ENCODE measurements at regions not wholly inside any gene's neighbourhood (a gene's known extent, or its start where the extent isn't known, plus 50 kb on each side); places are given as distances from the start of the nearest gene placed in this dataset.

- no peaks in the 10 kb centered on the region for H3K27me3 ChIP-seq
- H3K4me3 ChIP-seq, result no peak overlapping the region
- 80 to 88% methylated on average over 3 of the region's 3 CpGs for WGBS, 2 donors
- ATAC-seq, result no peak
- H3K36me3 ChIP-seq (replicated peaks in 1 of 2; ENCODE audit: insufficient read depth in 1 of 2, low read depth in 2 of 2), result no peaks in the 10 kb centered on the region
- intact Hi-C loops (cut with DNase I), result no loop called here
- no peak for DNase-seq
- H3K4me1 ChIP-seq, result no peaks in the 10 kb centered on the region
- TF ChIP-seq POLR2A (IDR thresholded peaks at IDR 0.05) (no peak), CTCF (IDR thresholded peaks at IDR 0.05) (no peak)
- H3K9me3 ChIP-seq, result no peaks in the 10 kb centered on the region
- no peak overlapping the region for H3K27ac ChIP-seq
Observed at GRCh38 chr4:67375291-67375690, 170.0 kb downstream of the CENPC start.

GRCh38 chr4:67371615-67372014 lies 173.7 kb downstream of the CENPC start:
- intact Hi-C loops (cut with DNase I), result no loop called here
- H3K9me3 ChIP-seq, result no peaks in the 10 kb centered on the region
- no peak overlapping the region for H3K4me3 ChIP-seq
- TF ChIP-seq POLR2A (IDR thresholded peaks at IDR 0.05) (no peak), CTCF (IDR thresholded peaks at IDR 0.05) (no peak)
- no peak overlapping the region for H3K27ac ChIP-seq
- WGBS, 2 donors, result 66 to 69% methylated on average over 2 of the region's 2 CpGs
- H3K27me3 ChIP-seq, result no peaks in the 10 kb centered on the region
- no peaks in the 10 kb centered on the region for H3K36me3 ChIP-seq (replicated peaks in 1 of 2; ENCODE audit: insufficient read depth in 1 of 2, low read depth in 2 of 2)
- DNase-seq (no peak), ATAC-seq (no peak)
- H3K4me1 ChIP-seq, result no peaks in the 10 kb centered on the region

GRCh38 chr4:67366311-67366861 lies 178.9 kb downstream of the CENPC start:
- ATAC-seq (no peak), DNase-seq (no peak)
- Histone ChIP-seq H3K36me3 (replicated peaks in 1 of 2; ENCODE audit: insufficient read depth in 1 of 2, low read depth in 2 of 2) (no peaks in the 10 kb centered on the region), H3K4me1 (no peaks in the 10 kb centered on the region), H3K9me3 (no peaks in the 10 kb centered on the region), H3K27me3 (no peaks in the 10 kb centered on the region), H3K4me3 (no peak overlapping the region), H3K27ac (no peak overlapping the region)
- no peak for TF ChIP-seq CTCF (IDR thresholded peaks at IDR 0.05)
- intact Hi-C loops (cut with DNase I), result no loop called here
- 60 to 63% methylated on average over 3 of the region's 3 CpGs for WGBS, 2 donors

- Histone ChIP-seq H3K36me3 (replicated peaks in 1 of 2; ENCODE audit: insufficient read depth in 1 of 2, low read depth in 2 of 2) (no peaks in the 10 kb centered on the region), H3K4me3 (no peak overlapping the region), H3K27me3 (no peaks in the 10 kb centered on the region), H3K4me1 (no peaks in the 10 kb centered on the region), H3K27ac (no peak overlapping the region), H3K9me3 (no peaks in the 10 kb centered on the region)
- no peak for TF ChIP-seq CTCF (IDR thresholded peaks at IDR 0.05)
- no peak for TF ChIP-seq POLR2A (IDR thresholded peaks at IDR 0.05)
- 49 to 50% methylated on average over 3 of the region's 3 CpGs for WGBS, 2 donors
- intact Hi-C loops (cut with DNase I), result no loop called here
- DNase-seq (no peak), ATAC-seq (no peak)
Observed at GRCh38 chr4:67365661-67366245, 179.6 kb downstream of the CENPC start.

- H3K36me3 ChIP-seq (replicated peaks in 1 of 2; ENCODE audit: insufficient read depth in 1 of 2, low read depth in 2 of 2), result no peaks in the 10 kb centered on the region
- no peak overlapping the region for H3K27ac ChIP-seq
- no peaks in the 10 kb centered on the region for H3K27me3 ChIP-seq
- intact Hi-C loops (cut with DNase I), result no loop called here
- no peak overlapping the region for H3K4me3 ChIP-seq
- ATAC-seq (no peak), DNase-seq (no peak)
- H3K9me3 ChIP-seq, result no peaks in the 10 kb centered on the region
- TF ChIP-seq POLR2A (IDR thresholded peaks at IDR 0.05) (no peak), CTCF (IDR thresholded peaks at IDR 0.05) (no peak)
- no peaks in the 10 kb centered on the region for H3K4me1 ChIP-seq
Observed at GRCh38 chr4:67355806-67356205, 189.5 kb downstream of the CENPC start.
